ENCODE measurements at regions not wholly inside any gene's neighbourhood (a gene's known extent, or its start where the extent isn't known, plus 50 kb on each side); places are given as distances from the start of the nearest gene placed in this dataset.

DNA sequence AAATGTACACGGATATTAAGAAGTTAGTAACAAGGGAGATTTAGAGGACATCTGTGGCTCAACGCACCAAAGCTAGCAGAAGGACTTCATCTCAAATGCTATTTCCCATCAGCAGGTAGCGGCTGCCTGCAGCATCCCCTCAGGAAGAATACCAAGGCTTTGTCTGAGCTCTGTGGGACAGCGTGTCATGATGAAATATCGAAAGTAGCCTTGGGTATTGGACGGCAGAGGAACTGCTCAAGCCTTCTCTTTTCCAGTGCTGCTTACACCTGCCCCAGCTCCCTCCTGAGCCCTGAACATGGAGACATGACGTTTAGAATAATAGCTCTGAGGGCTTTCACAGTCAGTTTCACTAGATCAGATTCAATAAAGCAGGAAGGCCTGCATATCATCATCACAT is 241.6 kb downstream of the SUCLG1 start:
- H3K4me3 ChIP-seq (ENCODE audit: low read depth, low read length, poor library complexity, severe bottlenecking), result no peak overlapping the region
- no peak overlapping the region for H3K27ac ChIP-seq (ENCODE audit: low read depth, low read length, poor library complexity, severe bottlenecking)
- no peaks in the 10 kb centered on the region for H3F3A ChIP-seq (ENCODE audit: insufficient read depth, low read length)
- H3K27me3 ChIP-seq (ENCODE audit: insufficient read depth, low read length), result no peaks in the 10 kb centered on the region
- no peak overlapping the region for H2AFZ ChIP-seq (ENCODE audit: low read length)
- no peaks in the 10 kb centered on the region for H3K36me3 ChIP-seq (ENCODE audit: insufficient read depth, low read length)
- H3K9me2 ChIP-seq (ENCODE audit: low read depth, low read length), result no peaks in the 10 kb centered on the region
- no peak overlapping the region for H3K4me2 ChIP-seq (ENCODE audit: low read length)
- no peak for TF ChIP-seq EZH2 (IDR thresholded peaks at IDR 0.05; ENCODE audit: borderline replicate concordance, low read length)
- TF ChIP-seq, protein P1, sequence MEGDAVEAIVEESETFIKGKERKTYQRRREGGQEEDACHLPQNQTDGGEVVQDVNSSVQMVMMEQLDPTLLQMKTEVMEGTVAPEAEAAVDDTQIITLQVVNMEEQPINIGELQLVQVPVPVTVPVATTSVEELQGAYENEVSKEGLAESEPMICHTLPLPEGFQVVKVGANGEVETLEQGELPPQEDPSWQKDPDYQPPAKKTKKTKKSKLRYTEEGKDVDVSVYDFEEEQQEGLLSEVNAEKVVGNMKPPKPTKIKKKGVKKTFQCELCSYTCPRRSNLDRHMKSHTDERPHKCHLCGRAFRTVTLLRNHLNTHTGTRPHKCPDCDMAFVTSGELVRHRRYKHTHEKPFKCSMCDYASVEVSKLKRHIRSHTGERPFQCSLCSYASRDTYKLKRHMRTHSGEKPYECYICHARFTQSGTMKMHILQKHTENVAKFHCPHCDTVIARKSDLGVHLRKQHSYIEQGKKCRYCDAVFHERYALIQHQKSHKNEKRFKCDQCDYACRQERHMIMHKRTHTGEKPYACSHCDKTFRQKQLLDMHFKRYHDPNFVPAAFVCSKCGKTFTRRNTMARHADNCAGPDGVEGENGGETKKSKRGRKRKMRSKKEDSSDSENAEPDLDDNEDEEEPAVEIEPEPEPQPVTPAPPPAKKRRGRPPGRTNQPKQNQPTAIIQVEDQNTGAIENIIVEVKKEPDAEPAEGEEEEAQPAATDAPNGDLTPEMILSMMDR (IDR thresholded peaks at IDR 0.05; ENCODE audit: low read length), result no peak
- H3K79me2 ChIP-seq (ENCODE audit: insufficient read depth, low read length), result no peaks in the 10 kb centered on the region
- H3K9me3 ChIP-seq (ENCODE audit: low read length), result no peaks in the 10 kb centered on the region
- H3K4me1 ChIP-seq (ENCODE audit: insufficient read depth, low read length, severe bottlenecking), result no peaks in the 10 kb centered on the region
- H3K9ac ChIP-seq (ENCODE audit: low read length), result no peak overlapping the region
- no peaks in the 10 kb centered on the region for H4K20me1 ChIP-seq (ENCODE audit: insufficient read depth, low read length)

- no peaks in the 10 kb centered on the region for H3F3A ChIP-seq (ENCODE audit: insufficient read depth, low read length)
- no peaks in the 10 kb centered on the region for H3K9me3 ChIP-seq (ENCODE audit: low read length)
- H3K9ac ChIP-seq (ENCODE audit: low read length), result no peak overlapping the region
- H3K27ac ChIP-seq (ENCODE audit: low read depth, low read length, poor library complexity, severe bottlenecking), result no peak overlapping the region
- no peak overlapping the region for H2AFZ ChIP-seq (ENCODE audit: low read length)
- H3K4me3 ChIP-seq (ENCODE audit: low read depth, low read length, poor library complexity, severe bottlenecking), result no peak overlapping the region
- no peaks in the 10 kb centered on the region for H3K9me2 ChIP-seq (ENCODE audit: low read depth, low read length)
- no peaks in the 10 kb centered on the region for H4K20me1 ChIP-seq (ENCODE audit: insufficient read depth, low read length)
- no peaks in the 10 kb centered on the region for H3K36me3 ChIP-seq (ENCODE audit: insufficient read depth, low read length)
- H3K4me1 ChIP-seq (ENCODE audit: insufficient read depth, low read length, severe bottlenecking), result no peaks in the 10 kb centered on the region
- H3K79me2 ChIP-seq (ENCODE audit: insufficient read depth, low read length), result no peaks in the 10 kb centered on the region
- no peak overlapping the region for H3K4me2 ChIP-seq (ENCODE audit: low read length)
- H3K27me3 ChIP-seq (ENCODE audit: insufficient read depth, low read length), result no peaks in the 10 kb centered on the region
- TF ChIP-seq EZH2 (IDR thresholded peaks at IDR 0.05; ENCODE audit: borderline replicate concordance, low read length), result no peak
- TF ChIP-seq, protein P1 (IDR thresholded peaks at IDR 0.05; ENCODE audit: low read length), result no peak
Observed at GRCh38 chr2:84214455-84214854, 244.6 kb downstream of the SUCLG1 start.

DNA sequence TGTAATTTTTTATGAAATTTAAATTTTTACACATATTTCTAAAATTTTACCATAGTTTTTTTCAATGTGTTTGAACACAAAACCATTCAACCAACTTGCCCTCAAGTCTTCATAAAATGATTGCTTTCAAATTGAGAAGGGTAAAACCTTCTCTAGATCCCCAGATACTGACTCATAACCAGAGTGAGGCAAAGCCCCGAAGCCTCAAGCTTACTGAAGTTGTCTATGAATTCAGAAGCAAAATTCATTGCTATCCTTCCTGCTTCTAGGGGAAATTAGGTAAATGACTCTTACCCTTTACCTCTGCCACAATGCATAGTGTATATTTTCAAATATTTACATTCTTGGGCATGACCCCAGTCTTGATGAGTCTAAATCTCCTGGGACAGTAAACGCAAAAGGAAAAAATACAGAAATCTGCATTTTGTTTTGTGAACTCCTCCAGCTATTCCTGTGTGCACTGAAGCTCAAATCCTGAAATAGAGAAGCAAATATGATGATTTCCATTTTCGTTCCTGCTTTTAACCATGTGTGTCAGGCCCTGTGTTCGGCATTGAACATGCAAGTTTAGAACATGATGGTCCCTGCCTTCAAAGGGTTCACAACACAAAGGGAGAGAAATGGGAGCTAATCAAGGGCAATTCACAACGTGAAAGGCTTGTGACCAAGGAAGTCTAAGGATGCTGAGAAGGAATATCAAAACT is 246.3 kb downstream of the SUCLG1 start:
- Histone ChIP-seq H3K4me2 (ENCODE audit: low read length) (no peak overlapping the region), H3K4me1 (ENCODE audit: insufficient read depth, low read length, severe bottlenecking) (no peaks in the 10 kb centered on the region), H3K9me2 (ENCODE audit: low read depth, low read length) (no peaks in the 10 kb centered on the region), H3K9me3 (ENCODE audit: low read length) (no peaks in the 10 kb centered on the region), H4K20me1 (ENCODE audit: insufficient read depth, low read length) (no peaks in the 10 kb centered on the region), H2AFZ (ENCODE audit: low read length) (no peak overlapping the region), H3K27me3 (ENCODE audit: insufficient read depth, low read length) (no peaks in the 10 kb centered on the region), H3K36me3 (ENCODE audit: insufficient read depth, low read length) (no peaks in the 10 kb centered on the region), H3K9ac (ENCODE audit: low read length) (no peak overlapping the region), H3K27ac (ENCODE audit: low read depth, low read length, poor library complexity, severe bottlenecking) (no peak overlapping the region), H3F3A (ENCODE audit: insufficient read depth, low read length) (no peaks in the 10 kb centered on the region), H3K79me2 (ENCODE audit: insufficient read depth, low read length) (no peaks in the 10 kb centered on the region), H3K4me3 (ENCODE audit: low read depth, low read length, poor library complexity, severe bottlenecking) (no peak overlapping the region)
- TF ChIP-seq, protein P1 (IDR thresholded peaks at IDR 0.05; ENCODE audit: low read length), result no peak
- no peak for TF ChIP-seq EZH2 (IDR thresholded peaks at IDR 0.05; ENCODE audit: borderline replicate concordance, low read length)
